ENCODE measurements at regions not wholly inside any gene's neighbourhood (a gene's known extent, or its start where the extent isn't known, plus 50 kb on each side); places are given as distances from the start of the nearest gene placed in this dataset.

Small RNA genes in the stretch of these regions (small RNA-seq; reads per million reads assigned to genes)
- 0 reads per million in 4 donors for gene AC069439.1
- 0 reads per million in 4 donors for gene AC072046.1
- gene AC072046.2: 0 reads per million in 4 donors
- 0 reads per million in 4 donors for gene MTND4LP10
- gene RN7SKP298: 0 reads per million in 4 donors

All from gastroesophageal sphincter (tissue), 4 donors.